HG03460 (cell line): ENCODE measurements at regions not wholly inside any gene's neighbourhood (a gene's known extent, or its start where the extent isn't known, plus 50 kb on each side); places are given as distances from the start of the nearest gene placed in this dataset.

Source experiments
- ATAC-seq: cut with Tn5 transposase; IDR thresholded peaks from one replicate; pipeline ENCODE4 v1.9.1; 2021; ENCODE audit not compliant: unreplicated experiment

GRCh38 chr1:63038586-63038985, 254.7 kb downstream of the ATG4C start:
- ATAC-seq, result no peak

GRCh38 chr1:63041660-63042059, 257.7 kb downstream of the ATG4C start:
- no peak for ATAC-seq

- ATAC-seq, result no peak
Measured at GRCh38 chr1:63042278-63042677, 258.3 kb downstream of the ATG4C start.

- ATAC-seq, result no peak
Measured at GRCh38 chr1:63046539-63046938, 262.6 kb downstream of the ATG4C start.

- no peak for ATAC-seq
Measured at GRCh38 chr1:63049135-63049534, 265.2 kb downstream of the ATG4C start.

GRCh38 chr1:63051356-63051755, 267.4 kb downstream of the ATG4C start:
- no peak for ATAC-seq

GRCh38 chr1:63051886-63052285, 268.0 kb downstream of the ATG4C start:
- ATAC-seq, result no peak

- no peak for ATAC-seq
Measured at GRCh38 chr1:63054184-63054583, 268.2 kb upstream of the FOXD3 start.

- no peak for ATAC-seq
Measured at GRCh38 chr1:63063367-63063766, 259.0 kb upstream of the FOXD3 start.

GRCh38 chr1:63064135-63064534, 258.2 kb upstream of the FOXD3 start:
- no peak for ATAC-seq

- ATAC-seq, result no peak
Measured at GRCh38 chr1:63068626-63069025, 253.7 kb upstream of the FOXD3 start.

- ATAC-seq, result no peak
Measured at GRCh38 chr1:63069214-63069613, 253.2 kb upstream of the FOXD3 start.

GRCh38 chr1:63073309-63074306, 248.8 kb upstream of the FOXD3 start:
- no peak for ATAC-seq

- no peak for ATAC-seq
Measured at GRCh38 chr1:63074321-63074720, 248.0 kb upstream of the FOXD3 start.

- ATAC-seq, result no peak
Measured at GRCh38 chr1:63082766-63083165, 239.6 kb upstream of the FOXD3 start.

GRCh38 chr1:63087966-63088365, 234.4 kb upstream of the FOXD3 start:
- ATAC-seq, result no peak

GRCh38 chr1:63099188-63099587, 223.2 kb upstream of the FOXD3 start:
- no peak for ATAC-seq

- ATAC-seq, result no peak
Measured at GRCh38 chr1:63101336-63101735, 221.0 kb upstream of the FOXD3 start.

- ATAC-seq, result no peak
Measured at GRCh38 chr1:63103682-63104081, 218.7 kb upstream of the FOXD3 start.

GRCh38 chr1:63107066-63107465, 215.3 kb upstream of the FOXD3 start:
- ATAC-seq, result no peak

GRCh38 chr1:63108206-63108605, 214.2 kb upstream of the FOXD3 start:
- ATAC-seq, result no peak

GRCh38 chr1:63112155-63112900, 210.0 kb upstream of the FOXD3 start:
- no peak for ATAC-seq
